ENCODE measurements at regions not wholly inside any gene's neighbourhood (a gene's known extent, or its start where the extent isn't known, plus 50 kb on each side); places are given as distances from the start of the nearest gene placed in this dataset.

- in situ Hi-C loops (cut with HindIII; ENCODE audit: low pct_ligation_motif_present, low sequenced_read_pairs), result no loop called here
- H3K27me3 ChIP-seq (replicated peaks), result no peaks in the 10 kb centered on the region
- no peak for DNase-seq
- no peaks in the 10 kb centered on the region for H3K36me3 ChIP-seq (replicated peaks)
- H3K4me3 ChIP-seq (ENCODE audit: low read depth, low read length), result no peak overlapping the region
- TF ChIP-seq CTCF (IDR thresholded peaks at IDR 0.05; ENCODE audit: low read depth, low read length, missing control alignments), result no peak
- H3K27ac ChIP-seq, result no peak overlapping the region
These were observed 294.0 kb downstream of the MED10 start for GRCh38 chr5:6084376-6084775.

- Histone ChIP-seq H3K27me3 (replicated peaks) (no peaks in the 10 kb centered on the region), H3K4me3 (ENCODE audit: low read depth, low read length) (no peak overlapping the region), H3K36me3 (replicated peaks) (no peaks in the 10 kb centered on the region), H3K27ac (no peak overlapping the region)
- no peak for DNase-seq
- no peak for TF ChIP-seq CTCF (IDR thresholded peaks at IDR 0.05; ENCODE audit: low read depth, low read length, missing control alignments)
- in situ Hi-C loops (cut with HindIII; ENCODE audit: low pct_ligation_motif_present, low sequenced_read_pairs), result no loop called here
These were observed 294.9 kb downstream of the MED10 start for GRCh38 chr5:6083311-6083978.

- Histone ChIP-seq H3K27ac (no peak overlapping the region), H3K36me3 (replicated peaks) (no peaks in the 10 kb centered on the region), H3K27me3 (replicated peaks) (no peaks in the 10 kb centered on the region), H3K4me3 (ENCODE audit: low read depth, low read length) (no peak overlapping the region)
- in situ Hi-C loops (cut with HindIII; ENCODE audit: low pct_ligation_motif_present, low sequenced_read_pairs), result no loop called here
- TF ChIP-seq CTCF (IDR thresholded peaks at IDR 0.05; ENCODE audit: low read depth, low read length, missing control alignments), result no peak
- no peak for DNase-seq
These were observed 295.7 kb downstream of the MED10 start for GRCh38 chr5:6082685-6083084.

GRCh38 chr5:6081727-6082210, 296.6 kb downstream of the MED10 start:
- no peak for DNase-seq

GRCh38 chr5:6080930-6081726, 297.2 kb downstream of the MED10 start:
- DNase-seq, result no peak
- Histone ChIP-seq H3K36me3 (replicated peaks) (no peaks in the 10 kb centered on the region), H3K27ac (no peak overlapping the region), H3K27me3 (replicated peaks) (no peaks in the 10 kb centered on the region), H3K4me3 (ENCODE audit: low read depth, low read length) (no peak overlapping the region)
- TF ChIP-seq CTCF (IDR thresholded peaks at IDR 0.05; ENCODE audit: low read depth, low read length, missing control alignments), result no peak
- in situ Hi-C loops (cut with HindIII; ENCODE audit: low pct_ligation_motif_present, low sequenced_read_pairs), result no loop called here

More at GRCh38 chr5:6081727-6082210, 296.6 kb downstream of the MED10 start:
- H3K27ac ChIP-seq, result no peak overlapping the region
- TF ChIP-seq CTCF (IDR thresholded peaks at IDR 0.05; ENCODE audit: low read depth, low read length, missing control alignments), result no peak
- H3K36me3 ChIP-seq (replicated peaks), result no peaks in the 10 kb centered on the region
- H3K27me3 ChIP-seq (replicated peaks), result no peaks in the 10 kb centered on the region
- in situ Hi-C loops (cut with HindIII; ENCODE audit: low pct_ligation_motif_present, low sequenced_read_pairs), result no loop called here
- H3K4me3 ChIP-seq (ENCODE audit: low read depth, low read length), result no peak overlapping the region
